Loucy (cell line): ENCODE measurements at regions not wholly inside any gene's neighbourhood (a gene's known extent, or its start where the extent isn't known, plus 50 kb on each side); places are given as distances from the start of the nearest gene placed in this dataset.
"Not testable (repeated sequence)": the region's sequence is repeated elsewhere in the genome, so short reads cannot be mapped to it uniquely, and the experiment has no call there.

Experiments
- H2AFZ ChIP-seq: fragments of 200-600 bp; sonication (generic); 2 replicates; pipeline ENCODE4 v1.6.0; 2016; ENCODE audit warnings: antibody characterized with exemption, mild to moderate bottlenecking, low read length, moderate library complexity
- H3F3A ChIP-seq: fragments of 200-600 bp; 2 replicates; pipeline ENCODE4 v1.6.0; 2016; ENCODE audit warnings: antibody characterized with exemption, low read depth, mild to moderate bottlenecking
- H3K27me3 ChIP-seq: fragments of 200-600 bp; sonication (generic); 2 replicates; pipeline ENCODE4 v1.6.1; 2014; ENCODE audit warnings: low read length, mild to moderate bottlenecking; ENCODE audit not compliant: insufficient read depth, poor library complexity, severe bottlenecking
- H3K36me3 ChIP-seq: fragments of 200-600 bp; sonication (generic); 2 replicates; pipeline ENCODE4 v1.6.1; 2016; ENCODE audit warnings: low read length; ENCODE audit not compliant: insufficient read depth
- H3K4me1 ChIP-seq: fragments of 200-600 bp; sonication (generic); 2 replicates; pipeline ENCODE4 v1.5.1; 2014; ENCODE audit warnings: low read length, mild to moderate bottlenecking; ENCODE audit not compliant: insufficient read depth, poor library complexity, severe bottlenecking
- H3K4me2 ChIP-seq: fragments of 200-600 bp; sonication (generic); 2 replicates; pipeline ENCODE4 v1.6.0; 2014; ENCODE audit warnings: antibody characterized with exemption, low read length, low read depth, mild to moderate bottlenecking; ENCODE audit not compliant: poor library complexity, severe bottlenecking
- H3K4me3 ChIP-seq: fragments of 200-600 bp; sonication (generic); 2 replicates; pipeline ENCODE4 v1.5.1; 2014; ENCODE audit warnings: low read length, mild to moderate bottlenecking, mixed read lengths; ENCODE audit not compliant: poor library complexity, severe bottlenecking
- H3K79me2 ChIP-seq: fragments of 200-600 bp; sonication (generic); 2 replicates; pipeline ENCODE4 v1.6.1; 2014; ENCODE audit warnings: low read length; ENCODE audit not compliant: insufficient read depth
- H3K9ac ChIP-seq: fragments of 200-600 bp; sonication (generic); 2 replicates; pipeline ENCODE4 v1.6.0; 2014; ENCODE audit warnings: mild to moderate bottlenecking, low read depth, low read length, moderate library complexity; ENCODE audit not compliant: poor library complexity, severe bottlenecking
- H3K9me2 ChIP-seq: fragments of 200-600 bp; sonication (generic); replicated peaks from 2 replicates; pipeline ENCODE4 v1.6.1; 2016; ENCODE audit warnings: low read depth, low read length, mixed read lengths
- H3K9me3 ChIP-seq: fragments of 200-600 bp; sonication (generic); 2 replicates; pipeline ENCODE4 v1.6.1; 2014; ENCODE audit warnings: mild to moderate bottlenecking, antibody characterized with exemption, low read length, low read depth; ENCODE audit not compliant: insufficient read depth
- H4K20me1 ChIP-seq: fragments of 200-600 bp; sonication (generic); 2 replicates; pipeline ENCODE4 v1.6.0; 2014; ENCODE audit warnings: antibody characterized with exemption, low read length, mild to moderate bottlenecking; ENCODE audit not compliant: insufficient read depth, poor library complexity, severe bottlenecking
- CTCF ChIP-seq: fragments of 200-600 bp; sonication (generic); conservative IDR thresholded peaks from 2 replicates; pipeline ENCODE4 v1.5.1; 2014; ENCODE audit warnings: mild to moderate bottlenecking, antibody characterized with exemption, low read length
- EZH2phosphoT487 ChIP-seq: fragments of 200-600 bp; IDR thresholded peaks from 2 replicates; pipeline ENCODE4 v1.6.1; 2018; ENCODE audit warnings: antibody characterized with exemption, mild to moderate bottlenecking, moderate library complexity, borderline replicate concordance

GRCh38 chr14:44736326-44736725 lies 225.4 kb downstream of the KLHL28 start:
- Histone ChIP-seq H3K9me3 (no peaks in the 10 kb centered on the region), H3K27me3 (no peaks in the 10 kb centered on the region), H2AFZ (no peak overlapping the region), H3K4me1 (no peaks in the 10 kb centered on the region), H3K36me3 (no peaks in the 10 kb centered on the region), H3K9me2 (no peaks in the 10 kb centered on the region), H4K20me1 (no peaks in the 10 kb centered on the region), H3K4me3 (no peak overlapping the region), H3K79me2 (no peaks in the 10 kb centered on the region), H3F3A (no peaks in the 10 kb centered on the region), H3K4me2 (no peak overlapping the region), H3K9ac (no peak overlapping the region)
- no peak for TF ChIP-seq EZH2phosphoT487
- no peak for TF ChIP-seq CTCF

- Histone ChIP-seq H2AFZ (no peak overlapping the region), H3K79me2 (no peaks in the 10 kb centered on the region), H3K4me1 (no peaks in the 10 kb centered on the region), H3K9me2 (no peaks in the 10 kb centered on the region), H3K9me3 (no peaks in the 10 kb centered on the region), H3K27me3 (no peaks in the 10 kb centered on the region), H3K4me2 (no peak overlapping the region), H3K9ac (no peak overlapping the region), H4K20me1 (no peaks in the 10 kb centered on the region), H3K36me3 (no peaks in the 10 kb centered on the region), H3F3A (no peaks in the 10 kb centered on the region), H3K4me3 (no peak overlapping the region)
- no peak for TF ChIP-seq CTCF
Observed at GRCh38 chr14:44732144-44732543, 225.1 kb upstream of the FSCB start.

- Histone ChIP-seq H4K20me1 (no peaks in the 10 kb centered on the region), H3K27me3 (no peaks in the 10 kb centered on the region), H3K9me3 (no peaks in the 10 kb centered on the region), H3K4me3 (no peak overlapping the region), H3K36me3 (no peaks in the 10 kb centered on the region), H2AFZ (no peak overlapping the region), H3K79me2 (no peaks in the 10 kb centered on the region), H3K4me2 (no peak overlapping the region), H3K9ac (no peak overlapping the region), H3F3A (no peaks in the 10 kb centered on the region), H3K4me1 (no peaks in the 10 kb centered on the region), H3K9me2 (no peaks in the 10 kb centered on the region)
- TF ChIP-seq CTCF (no peak), EZH2phosphoT487 (no peak)
Observed at GRCh38 chr14:44730860-44731259, 223.8 kb upstream of the FSCB start.

GRCh38 chr14:44721395-44721794 lies 214.3 kb upstream of the FSCB start:
- H3K4me2 ChIP-seq, H3K36me3 ChIP-seq, H3K4me1 ChIP-seq, H3K4me3 ChIP-seq, H3K9me3 ChIP-seq, H3K9ac ChIP-seq, H4K20me1 ChIP-seq, H3K9me2 ChIP-seq, H3F3A ChIP-seq, H2AFZ ChIP-seq, H3K79me2 ChIP-seq, H3K27me3 ChIP-seq: not testable (repeated sequence)
